Esophagus muscularis mucosa (tissue), 4 donors: ENCODE measurements at regions not wholly inside any gene's neighbourhood (a gene's known extent, or its start where the extent isn't known, plus 50 kb on each side); places are given as distances from the start of the nearest gene placed in this dataset.

Experiments used
- DNase-seq: peaks from one replicate; pipeline ENCODE4 v3.0.0-alpha.2; 2017; ENCODE audit errors: extremely low spot score
- H3K27ac ChIP-seq, 4 donors: fragments of 200-600 bp; sonication (generic); replicated peaks in 1 of 4; 1 replicate in 3 of 4; 2 replicates in 1 of 4; pipeline ENCODE4 v1.5.1; 2016 to 2019; ENCODE audit warnings: mild to moderate bottlenecking in 1 of 4
- H3K27me3 ChIP-seq, 4 donors: fragments of 200-600 bp; sonication (generic); one replicate each; pipeline versions ENCODE4 v1.5.1 to v1.6.0; 2016 to 2019
- H3K36me3 ChIP-seq, 4 donors: fragments of 200-600 bp; sonication (generic); one replicate each; pipeline ENCODE4 v1.5.1; 2016 to 2019
- H3K4me1 ChIP-seq, 4 donors: fragments of 200-600 bp; sonication (generic); one replicate each; pipeline ENCODE4 v1.5.1; 2016 to 2019
- H3K4me3 ChIP-seq, 4 donors: fragments of 200-600 bp; sonication (generic); 1 replicate in 2 of 4; 2 replicates in 2 of 4; pipeline ENCODE4 v1.5.1; 2016 to 2019; ENCODE audit warnings: mild to moderate bottlenecking in 4 of 4, moderate library complexity in 1 of 4
- H3K9me3 ChIP-seq, 4 donors: fragments of 200-600 bp; sonication (generic); 1 replicate in 3 of 4; 2 replicates in 1 of 4; pipeline ENCODE4 v1.5.1; 2016 to 2019
- CTCF ChIP-seq, 3 experiments: fragments of 200-600 bp in 2 of 3; fragments of 450-650 bp in 1 of 3; sonication (generic) in 2 of 3; IDR thresholded peaks; one replicate each; pipeline ENCODE4 v1.5.1; 2017 to 2019; ENCODE audit warnings: antibody characterized with exemption in 3 of 3, mild to moderate bottlenecking in 2 of 3, moderate library complexity in 1 of 3
- EP300 ChIP-seq: sonication (generic); formaldehyde crosslinking; IDR thresholded peaks from one replicate; pipeline ENCODE4 v1.6.1; 2017; ENCODE audit warnings: antibody characterized with exemption
- POLR2A ChIP-seq: fragments of 450-650 bp; IDR thresholded peaks from one replicate; pipeline ENCODE4 v1.6.1; 2017; ENCODE audit warnings: antibody characterized with exemption, moderate library complexity, mild to moderate bottlenecking, low read depth
- POLR2AphosphoS5 ChIP-seq, 2 donors: sonication (generic); formaldehyde crosslinking; IDR thresholded peaks; one replicate each; pipeline ENCODE4 v1.6.1; 2017; ENCODE audit warnings: antibody characterized with exemption in 2 of 2
- WGBS: methylation state at CpG from one replicate; pipeline ENCODE4 v1.1.5; 2018; 5-methylcytosine and 5-hydroxymethylcytosine counted together
- intact Hi-C: fragments of 100-400 bp; cut with DNase I; formaldehyde crosslinking; loops from one replicate; pipeline ENCODE4 v1.15.1; 2023

DNA sequence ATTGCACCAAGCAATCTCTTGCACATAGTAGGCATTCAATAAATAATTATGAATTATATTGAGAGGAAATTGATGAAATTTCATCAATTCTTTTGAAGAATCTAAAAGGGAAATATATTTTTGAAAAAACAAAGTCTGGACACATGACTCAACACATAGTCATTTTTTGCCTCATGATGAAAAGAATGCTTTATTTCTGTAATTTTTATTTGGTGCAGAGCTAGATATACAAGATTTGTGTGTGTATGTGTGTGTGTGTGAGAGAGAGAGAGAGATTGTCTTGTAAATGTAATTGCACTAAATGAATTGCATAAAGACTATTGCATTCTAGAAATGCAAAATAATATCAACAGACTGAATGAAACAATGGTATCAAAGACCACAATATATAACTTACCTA, 206.2 kb upstream of the C1orf87 start:
- no peak for DNase-seq
- no peak for TF ChIP-seq EP300
- no peak for TF ChIP-seq POLR2AphosphoS5 (IDR thresholded peaks at IDR 0.05)
- TF ChIP-seq CTCF (IDR thresholded peaks at IDR 0.05) = no peak
- TF ChIP-seq POLR2A = no peak
- H3K4me3 ChIP-seq = no peak overlapping the region
- no peaks in the 10 kb centered on the region for H3K27me3 ChIP-seq
- H3K9me3 ChIP-seq = no peaks in the 10 kb centered on the region
- H3K27ac ChIP-seq = no peak overlapping the region
- peaks cover 0 to 18% (median 12%) of the 10 kb centered on the region in 4 donors for H3K4me1 ChIP-seq
- intact Hi-C loops = loop anchor here (5.0 kb wide), 1 partner anchor 763 kb away; no protein-coding TSS in a partner anchor
- H3K36me3 ChIP-seq = no peaks in the 10 kb centered on the region

GRCh38 chr1:60277269-60277668, 203.7 kb upstream of the C1orf87 start:
- TF ChIP-seq CTCF (IDR thresholded peaks at IDR 0.05) = no peak
- TF ChIP-seq EP300 = no peak
- Histone ChIP-seq H3K4me1 (peaks cover 0 to 18% (median 12%) of the 10 kb centered on the region in 4 donors), H3K27ac (no peak overlapping the region), H3K4me3 (no peak overlapping the region), H3K27me3 (no peaks in the 10 kb centered on the region), H3K9me3 (no peaks in the 10 kb centered on the region), H3K36me3 (no peaks in the 10 kb centered on the region)
- no peak for DNase-seq
- intact Hi-C loops = no loop called here
- 72% methylated on average over 2 of the region's 2 CpGs for WGBS

DNA sequence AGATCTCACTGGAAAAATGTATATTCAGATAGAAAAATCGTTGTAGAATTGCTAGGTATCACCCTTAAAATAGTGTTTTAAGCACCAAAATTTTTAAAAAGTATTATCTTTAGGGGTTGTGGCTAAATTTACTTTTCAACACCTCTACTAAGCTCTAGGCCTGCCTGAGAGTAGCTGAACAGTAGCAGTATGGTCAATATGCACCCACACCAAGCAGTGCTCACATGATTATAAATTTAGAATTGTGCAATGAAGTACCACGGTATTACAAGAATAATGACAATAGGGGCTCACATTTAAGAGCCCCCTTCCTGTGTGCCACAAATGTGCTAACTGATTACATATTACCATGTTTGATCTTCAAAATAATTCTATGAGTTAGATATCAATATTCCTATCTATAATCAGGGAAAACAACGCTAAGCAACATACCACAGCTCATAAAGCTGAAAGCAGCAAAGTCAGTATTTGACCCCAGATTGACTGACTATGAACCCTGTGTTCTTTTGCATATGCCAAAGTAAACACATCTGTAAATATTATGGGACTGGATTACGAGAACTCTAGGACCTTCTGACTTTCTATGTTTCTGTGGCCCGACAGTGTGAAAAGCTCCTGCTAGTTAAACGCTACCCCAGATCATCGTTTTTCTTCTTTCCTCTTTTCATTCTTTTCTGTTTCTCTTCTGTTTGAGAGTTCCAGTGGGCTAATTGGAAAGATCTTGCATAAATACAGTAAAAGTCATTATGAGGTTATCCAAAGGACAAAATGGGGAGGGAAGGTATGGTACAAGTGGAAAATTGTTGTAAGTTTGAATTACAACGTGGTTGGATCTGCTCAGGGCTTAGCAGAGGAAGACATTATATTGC, 201.1 kb upstream of the C1orf87 start:
- H3K4me3 ChIP-seq = no peak overlapping the region
- no peak for DNase-seq
- WGBS = 78% methylated on average over 8 of the region's 8 CpGs
- no peak overlapping the region for H3K27ac ChIP-seq
- TF ChIP-seq EP300 = no peak
- no peak for TF ChIP-seq POLR2AphosphoS5 (IDR thresholded peaks at IDR 0.05)
- TF ChIP-seq CTCF (IDR thresholded peaks at IDR 0.05) = no peak
- no peak for TF ChIP-seq POLR2A
- H3K27me3 ChIP-seq = no peaks in the 10 kb centered on the region
- H3K9me3 ChIP-seq = no peaks in the 10 kb centered on the region
- no peaks in the 10 kb centered on the region for H3K4me1 ChIP-seq
- intact Hi-C loops = no loop called here
- H3K36me3 ChIP-seq = no peaks in the 10 kb centered on the region

- intact Hi-C loops = no loop called here
- Histone ChIP-seq H3K4me1 (no peaks in the 10 kb centered on the region), H3K9me3 (no peaks in the 10 kb centered on the region), H3K27me3 (no peaks in the 10 kb centered on the region), H3K27ac (no peak overlapping the region), H3K4me3 (no peak overlapping the region), H3K36me3 (no peaks in the 10 kb centered on the region)
- WGBS = 85% methylated on average over 1 of the region's 1 CpG
- no peak for DNase-seq
- TF ChIP-seq POLR2AphosphoS5 (IDR thresholded peaks at IDR 0.05) (no peak), EP300 (no peak), CTCF (IDR thresholded peaks at IDR 0.05) (no peak), POLR2A (no peak)
These were observed 199.6 kb upstream of the C1orf87 start for GRCh38 chr1:60273185-60273584.

DNA sequence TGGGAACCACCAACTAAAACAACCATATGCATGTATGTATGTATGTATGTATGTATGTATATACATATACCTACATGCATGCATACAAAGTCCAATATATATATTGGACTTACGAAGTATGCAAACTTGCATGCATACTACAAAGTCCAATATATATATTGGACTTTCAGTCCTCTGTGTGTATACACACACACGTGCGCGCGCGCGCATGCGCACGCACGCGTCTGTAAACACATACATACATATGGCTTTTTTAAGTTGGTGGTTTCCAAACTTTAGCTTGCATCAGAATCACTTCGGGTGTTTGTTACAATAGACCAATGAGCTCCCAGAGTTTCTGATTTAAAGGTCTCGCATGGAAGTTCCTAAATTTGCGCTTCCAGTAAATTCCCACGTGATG, 197.5 kb upstream of the C1orf87 start:
- Histone ChIP-seq H3K27me3 (no peaks in the 10 kb centered on the region), H3K27ac (no peak overlapping the region), H3K4me1 (no peaks in the 10 kb centered on the region), H3K36me3 (no peaks in the 10 kb centered on the region), H3K4me3 (no peak overlapping the region), H3K9me3 (no peaks in the 10 kb centered on the region)
- intact Hi-C loops = no loop called here
- TF ChIP-seq POLR2AphosphoS5 (IDR thresholded peaks at IDR 0.05) (no peak), EP300 (no peak), CTCF (IDR thresholded peaks at IDR 0.05) (no peak), POLR2A (no peak)
- no peak for DNase-seq
- over 99% methylated on average over 15 of the region's 15 CpGs for whole genome bisulfite sequencing
